NCI-H146 (cell line): ENCODE measurements at regions not wholly inside any gene's neighbourhood (a gene's known extent, or its start where the extent isn't known, plus 50 kb on each side); places are given as distances from the start of the nearest gene placed in this dataset.

Source experiments
- DNase-seq: peaks from one replicate; lab custom pipeline; 2025; lab: John Stamatoyannopoulos, UW

DNA sequence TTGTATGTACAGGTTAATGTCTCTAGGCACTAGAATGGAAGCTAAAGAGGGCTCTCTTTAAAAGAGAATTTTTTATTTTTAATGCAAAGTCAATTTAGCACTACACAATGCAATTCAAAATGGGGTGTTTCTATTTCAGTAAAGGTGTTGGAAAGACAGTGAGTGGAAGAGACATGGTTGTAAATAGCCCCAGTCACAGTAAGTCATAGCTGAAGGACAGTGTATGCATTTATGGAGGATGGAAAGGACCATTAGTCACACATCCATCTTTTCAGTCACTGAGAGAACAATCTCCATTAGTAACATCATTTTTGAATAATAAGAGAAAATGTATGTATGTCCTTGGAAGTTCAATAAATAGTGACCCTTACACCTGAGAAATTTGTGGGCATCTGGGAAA lies 148.0 kb downstream of the PDHA2 start:
- no peak for DNase-seq

DNA sequence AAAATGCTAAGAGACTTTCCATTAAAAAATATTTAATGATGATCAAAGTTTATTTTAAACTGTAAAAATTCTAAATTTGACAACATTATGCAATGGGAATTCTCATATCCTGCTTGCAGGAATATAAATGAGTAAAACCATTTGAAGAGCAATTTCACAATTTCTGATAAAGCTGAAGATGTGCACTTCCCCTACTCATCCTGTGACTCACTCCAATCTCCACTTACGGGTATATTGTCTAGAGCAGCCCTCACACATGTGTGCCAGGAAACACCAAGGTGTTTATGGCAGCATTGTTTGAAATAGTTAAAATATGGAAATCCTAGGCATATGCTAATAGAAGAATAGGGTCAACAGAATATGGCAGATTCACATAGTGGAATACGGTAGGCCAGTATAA lies 158.4 kb downstream of the PDHA2 start:
- DNase-seq: no peak

DNA sequence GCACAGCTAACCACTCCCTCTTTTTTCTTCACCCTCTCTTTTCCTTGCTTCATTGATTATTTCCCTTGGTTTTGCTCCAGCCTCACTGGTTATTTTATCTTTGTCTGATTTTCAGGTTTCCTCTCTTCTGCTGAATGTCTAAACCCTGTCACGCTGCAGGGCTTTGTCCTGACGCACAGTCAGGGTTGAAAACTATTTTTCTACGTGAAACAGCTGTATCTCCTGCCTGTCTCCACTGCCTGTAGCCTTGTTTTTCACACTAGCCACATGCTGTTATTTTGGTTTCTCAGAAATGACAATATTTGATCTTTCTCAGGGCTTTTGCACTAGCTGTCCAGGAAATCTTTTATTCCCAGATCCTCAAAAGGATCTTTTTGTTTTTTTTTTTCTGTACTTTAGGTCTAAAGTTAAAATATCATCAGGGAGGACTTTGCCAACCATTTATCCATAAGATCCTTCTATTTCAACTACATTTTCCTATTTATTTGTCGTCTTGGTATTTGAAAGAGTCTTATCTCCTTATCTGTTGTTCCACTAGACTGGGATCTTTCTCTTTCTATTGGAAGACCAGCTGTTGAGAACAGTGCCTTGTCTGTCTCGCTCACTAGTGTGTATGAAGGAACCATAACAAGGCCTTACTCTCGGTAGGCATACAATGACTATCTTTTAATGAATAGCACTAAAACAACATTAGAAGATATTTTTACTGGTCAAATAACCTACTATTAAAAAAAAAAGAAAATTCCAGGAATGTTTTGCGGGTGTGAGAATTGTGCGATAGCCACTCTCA lies 164.3 kb downstream of the PDHA2 start:
- DNase-seq: no peak

GRCh38 chr4:96009427-96010119 lies 169.7 kb downstream of the PDHA2 start:
- DNase-seq: no peak

DNA sequence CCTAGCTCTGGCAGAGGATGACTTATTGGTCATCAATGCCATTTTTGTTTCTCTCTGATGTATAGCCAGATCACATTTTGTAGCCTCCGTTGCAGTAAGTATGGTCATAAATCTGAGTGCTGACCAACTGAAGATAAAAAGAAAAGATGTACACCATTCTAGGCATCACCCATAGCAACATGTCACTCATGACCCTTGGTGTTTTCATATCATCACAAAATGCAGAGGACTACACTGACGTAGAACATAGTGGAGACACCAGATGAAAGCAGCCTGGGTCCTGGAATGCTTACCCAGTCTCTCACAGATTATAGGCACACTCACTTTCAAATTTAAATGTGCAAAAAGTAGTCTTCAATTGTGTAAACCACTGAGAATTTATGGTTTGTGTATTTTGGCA lies 172.8 kb downstream of the PDHA2 start:
- no peak for DNase-seq

- no peak for DNase-seq
Measured at GRCh38 chr4:96016634-96017299, 176.9 kb downstream of the PDHA2 start.

DNA sequence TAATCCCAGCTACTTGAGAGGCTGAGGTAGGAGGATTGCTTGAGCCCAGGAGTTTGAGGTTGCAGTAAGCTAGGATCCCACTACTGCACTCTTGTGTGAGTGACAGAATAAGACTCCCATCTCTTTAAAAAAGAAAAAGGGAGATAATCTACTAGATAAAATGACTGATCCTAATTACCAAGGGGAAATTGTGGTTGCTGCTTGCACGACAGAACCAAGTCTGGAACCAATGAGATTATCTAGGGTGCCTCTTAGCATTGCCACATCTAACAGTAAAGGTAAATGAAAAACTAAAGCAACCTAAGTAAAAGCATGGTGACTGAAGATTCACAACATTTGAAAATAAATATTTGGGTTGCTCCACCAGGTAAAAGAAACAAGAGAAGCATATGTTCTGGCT lies 185.1 kb downstream of the PDHA2 start:
- no peak for DNase-seq

GRCh38 chr4:96035727-96036126 lies 195.8 kb downstream of the PDHA2 start:
- no peak for DNase-seq

- no peak for DNase-seq
Measured at GRCh38 chr4:96036781-96037180, 196.9 kb downstream of the PDHA2 start.

DNA sequence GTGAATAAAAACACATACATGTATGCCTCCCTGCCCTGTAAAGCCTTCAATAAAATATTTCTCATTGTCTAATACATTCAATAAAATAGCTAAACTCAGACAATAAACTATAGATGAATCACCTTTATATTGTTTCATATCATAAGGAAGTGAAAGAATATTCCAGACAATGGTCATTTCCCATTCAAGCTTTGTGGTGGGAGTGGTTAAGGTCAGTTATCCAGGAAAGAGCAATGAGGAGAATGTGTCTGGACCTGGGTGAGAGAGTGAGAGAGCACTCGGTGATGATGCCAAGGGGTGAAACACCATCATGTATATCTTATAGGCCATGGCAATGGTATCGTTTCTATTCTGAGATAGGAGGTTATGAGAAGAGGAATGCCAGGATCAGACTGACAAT lies 197.8 kb downstream of the PDHA2 start:
- DNase-seq: no peak

GRCh38 chr4:96039217-96039616 lies 199.3 kb downstream of the PDHA2 start:
- no peak for DNase-seq

DNA sequence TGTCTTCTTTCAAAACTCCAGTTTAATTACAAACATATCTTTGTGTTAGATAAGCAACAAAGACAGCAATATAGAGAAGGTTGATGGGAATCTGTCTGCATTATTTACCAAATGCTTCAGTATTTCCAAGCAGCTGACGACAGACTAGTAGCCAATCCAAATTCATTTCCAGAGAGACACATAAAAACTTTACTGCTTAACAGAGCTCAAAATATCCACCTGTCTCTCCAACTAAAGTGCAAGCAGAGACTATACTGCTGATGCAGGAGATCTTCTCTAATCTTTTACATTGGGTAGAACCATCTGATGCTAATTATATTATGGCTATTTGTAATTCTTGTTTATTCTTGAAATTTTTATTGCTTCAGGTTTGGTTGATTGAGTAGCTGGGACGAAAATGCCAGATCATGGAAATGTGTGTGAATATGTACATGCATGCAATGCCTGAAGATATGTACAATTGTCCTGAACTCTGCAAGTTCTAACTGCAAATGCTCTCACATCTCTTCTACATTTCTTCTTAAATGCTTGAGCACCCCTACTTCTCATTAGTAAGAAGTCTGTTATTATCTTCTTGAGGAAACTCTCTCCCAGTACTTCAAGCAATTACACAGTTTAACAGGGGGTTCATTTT lies 200.0 kb downstream of the PDHA2 start:
- no peak for DNase-seq

DNA sequence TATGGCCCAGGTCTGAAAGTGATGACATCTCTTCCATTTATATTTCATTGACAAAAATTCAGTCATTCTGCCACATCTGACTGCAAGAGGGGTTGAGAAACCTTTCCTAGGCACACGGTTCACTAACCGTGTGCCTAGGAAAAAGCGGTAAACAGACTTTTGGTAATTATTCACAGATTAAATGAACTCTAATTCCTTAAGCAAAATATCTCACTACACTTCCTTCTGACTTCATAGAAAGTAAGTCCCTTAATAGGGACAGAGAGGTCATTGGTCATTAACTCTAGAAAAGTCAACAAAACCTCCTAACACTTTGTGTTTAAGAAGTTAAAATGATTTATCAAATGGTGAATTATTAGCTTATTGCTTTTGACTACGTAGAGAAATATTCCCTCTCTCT lies 205.1 kb downstream of the PDHA2 start:
- no peak for DNase-seq

DNA sequence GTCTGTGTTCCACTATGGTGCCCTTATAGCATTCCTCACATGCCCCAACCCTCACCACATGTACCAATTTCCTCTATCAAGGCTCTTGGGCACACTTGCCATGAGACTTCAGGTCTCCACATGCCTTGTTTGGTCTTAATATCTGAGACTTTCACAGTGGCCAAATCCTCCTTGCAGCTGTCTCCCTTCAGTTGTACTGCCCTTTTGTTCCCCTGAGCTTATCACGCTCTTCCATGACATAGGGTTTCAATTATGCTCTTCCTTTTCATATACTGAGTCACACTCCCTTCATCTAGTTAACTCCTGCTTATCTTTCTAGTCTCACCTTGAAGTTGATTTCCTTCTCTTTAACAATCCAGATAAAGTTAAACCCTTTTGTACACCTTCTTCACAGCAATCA lies 212.9 kb downstream of the PDHA2 start:
- DNase-seq: no peak

DNA sequence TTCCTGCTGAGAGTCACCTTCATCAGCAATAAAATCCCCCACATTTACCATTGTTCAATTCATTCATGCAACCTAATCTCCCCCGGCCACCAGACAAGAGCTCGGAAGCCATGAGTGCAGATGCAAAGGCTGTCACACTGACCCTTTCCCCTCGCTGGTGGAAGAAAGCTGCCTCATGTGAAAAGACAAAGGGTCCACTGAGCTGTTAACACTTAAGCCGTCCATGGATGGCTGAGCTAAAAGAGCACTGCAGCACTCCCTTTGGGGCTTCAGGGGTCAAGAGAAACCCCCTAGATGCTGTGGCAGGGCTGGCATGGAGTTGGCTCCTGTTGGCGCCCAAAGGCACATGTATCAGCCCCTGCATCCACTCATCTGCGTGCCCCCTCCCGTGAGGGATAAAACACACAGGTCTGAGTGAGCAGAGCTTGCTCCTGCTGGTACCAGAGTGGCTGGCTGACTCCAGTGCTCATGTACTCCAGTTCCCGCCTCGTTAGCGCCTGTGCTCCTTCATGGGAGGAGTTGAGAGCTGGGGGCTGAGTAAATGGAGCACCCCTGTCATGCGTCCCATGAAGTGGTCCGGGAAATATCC lies 216.5 kb downstream of the PDHA2 start:
- no peak for DNase-seq

DNA sequence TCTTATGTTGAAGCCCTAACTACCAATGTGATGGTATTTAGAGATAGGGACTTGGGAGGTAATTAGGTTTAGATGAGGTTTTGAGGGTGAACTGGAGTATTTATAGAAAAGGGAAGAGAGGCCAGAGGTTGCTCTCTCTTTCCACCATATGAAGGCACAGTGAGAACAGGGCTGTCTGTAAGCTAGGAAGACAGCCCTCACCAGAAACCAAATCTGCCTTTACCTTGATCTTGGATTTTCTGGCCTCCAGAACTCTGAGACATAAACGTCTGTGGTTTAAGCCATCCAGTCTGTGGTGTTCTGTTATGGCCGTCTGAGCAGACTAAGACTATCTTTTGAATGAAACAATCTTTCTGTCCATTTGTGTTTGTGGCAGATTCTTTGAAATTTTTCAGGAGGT lies 223.7 kb downstream of the PDHA2 start:
- DNase-seq: no peak

DNA sequence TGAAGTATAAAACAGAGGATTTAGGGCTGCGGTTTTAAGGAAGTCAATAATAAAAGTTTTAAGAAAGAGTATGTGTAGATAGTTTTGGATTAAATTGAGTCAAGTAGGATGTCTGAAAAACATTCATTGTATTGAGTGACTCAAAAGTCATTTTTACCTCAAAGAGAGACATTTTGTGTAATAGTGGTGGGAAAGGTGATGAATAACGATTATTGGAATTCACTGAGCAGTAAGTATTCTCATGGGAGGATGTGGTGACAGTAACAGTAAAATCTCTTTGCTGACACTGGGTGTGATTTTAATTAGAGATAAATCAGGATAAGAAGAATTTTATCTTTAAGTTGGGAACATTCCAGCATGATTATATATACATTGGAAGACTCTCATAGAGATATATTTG lies 233.6 kb downstream of the PDHA2 start:
- no peak for DNase-seq

GRCh38 chr4:96092151-96092705 lies 252.3 kb downstream of the PDHA2 start:
- no peak for DNase-seq

GRCh38 chr4:96093057-96093456 lies 253.2 kb downstream of the PDHA2 start:
- no peak for DNase-seq

DNA sequence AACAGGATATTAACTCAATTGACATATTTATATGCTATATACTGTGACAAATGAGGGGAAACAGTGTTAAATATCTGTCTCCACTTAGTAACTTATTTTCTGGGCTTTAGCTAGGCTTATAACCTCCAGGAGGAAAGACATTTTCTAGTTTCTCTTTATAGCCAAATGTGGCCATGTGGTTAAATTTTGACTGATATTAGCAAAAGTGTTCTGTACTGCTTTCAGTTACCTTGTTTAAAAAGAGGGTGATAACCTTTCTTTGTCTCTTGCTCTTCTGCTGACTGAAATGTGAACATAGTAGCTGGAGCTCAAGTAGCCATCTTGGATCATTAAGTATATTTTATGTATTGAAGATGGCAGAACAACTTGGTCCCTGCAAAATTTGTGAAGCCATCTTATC lies 253.7 kb downstream of the PDHA2 start:
- no peak for DNase-seq

DNA sequence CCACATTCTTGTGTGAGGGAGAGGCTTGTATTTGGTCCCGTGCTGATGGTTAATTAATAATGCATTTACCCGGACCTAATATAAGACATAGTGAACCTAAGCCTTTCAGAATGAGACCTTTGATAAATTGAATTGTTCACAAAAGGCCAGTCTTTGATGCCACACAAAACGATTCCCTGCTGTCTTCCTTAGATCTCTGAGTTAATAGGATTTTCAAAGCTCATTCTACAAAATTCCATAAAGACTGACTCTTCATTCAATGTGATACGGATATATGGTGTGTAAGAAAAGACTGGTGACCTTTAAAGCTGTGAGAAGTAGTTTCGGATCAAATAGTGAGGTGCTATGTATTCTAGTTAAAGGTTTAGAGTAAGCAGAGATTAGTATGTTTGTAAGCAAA lies 254.3 kb downstream of the PDHA2 start:
- DNase-seq: no peak

DNA sequence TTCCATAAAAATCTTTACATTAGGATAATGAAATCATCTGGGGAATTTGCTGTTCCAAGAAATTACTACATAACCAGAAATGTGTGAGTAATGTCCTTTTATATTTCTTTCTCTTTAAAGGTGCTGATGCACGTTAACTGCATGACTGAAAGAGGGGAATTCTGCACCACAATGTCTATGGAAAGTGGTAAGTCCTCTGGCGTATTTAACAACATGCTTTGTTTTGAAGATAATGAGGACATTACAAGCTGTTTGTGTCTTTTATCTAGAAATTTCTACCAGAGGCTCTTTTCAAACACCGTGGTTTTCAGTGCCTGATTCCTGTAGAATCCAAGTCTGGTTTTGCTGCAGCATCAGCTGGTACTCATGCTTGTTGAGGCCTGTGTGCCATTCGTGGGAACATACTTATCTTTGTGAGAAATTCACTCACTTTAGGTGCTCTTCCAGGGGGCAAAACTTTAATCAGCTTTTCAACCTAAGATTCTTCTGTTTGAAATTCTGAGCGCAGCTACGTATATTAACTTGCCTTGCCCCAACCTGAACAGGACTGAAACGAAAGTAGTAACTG lies 257.2 kb downstream of the PDHA2 start:
- no peak for DNase-seq
